ENCODE measurements at regions not wholly inside any gene's neighbourhood (a gene's known extent, or its start where the extent isn't known, plus 50 kb on each side); places are given as distances from the start of the nearest gene placed in this dataset.
"Not testable (repeated sequence)": the region's sequence is repeated elsewhere in the genome, so short reads cannot be mapped to it uniquely, and the experiment has no call there.

- H3K27me3 ChIP-seq (replicated peaks); H3K36me3 ChIP-seq (replicated peaks); H3K27ac ChIP-seq; DNase-seq; in situ Hi-C loops (cut with HindIII; ENCODE audit: low pct_ligation_motif_present, low sequenced_read_pairs); H3K4me3 ChIP-seq (ENCODE audit: low read depth, low read length): not testable (repeated sequence)
Observed at GRCh38 chr6:57900687-57901399, 583.4 kb downstream of the PRIM2 start.

- H3K27me3 ChIP-seq (replicated peaks); in situ Hi-C loops (cut with HindIII; ENCODE audit: low pct_ligation_motif_present, low sequenced_read_pairs); H3K36me3 ChIP-seq (replicated peaks); DNase-seq; H3K27ac ChIP-seq; H3K4me3 ChIP-seq (ENCODE audit: low read depth, low read length): not testable (repeated sequence)
Observed at GRCh38 chr6:57901445-57901844, 584.0 kb downstream of the PRIM2 start.

- DNase-seq; H3K36me3 ChIP-seq (replicated peaks); H3K27ac ChIP-seq; H3K27me3 ChIP-seq (replicated peaks); in situ Hi-C loops (cut with HindIII; ENCODE audit: low pct_ligation_motif_present, low sequenced_read_pairs); H3K4me3 ChIP-seq (ENCODE audit: low read depth, low read length): not testable (repeated sequence)
Observed at GRCh38 chr6:57904356-57904755, 586.9 kb downstream of the PRIM2 start.

GRCh38 chr6:57915300-57915699 is 597.9 kb downstream of the PRIM2 start:
- H3K27me3 ChIP-seq (replicated peaks); H3K27ac ChIP-seq; H3K4me3 ChIP-seq (ENCODE audit: low read depth, low read length); DNase-seq; H3K36me3 ChIP-seq (replicated peaks); in situ Hi-C loops (cut with HindIII; ENCODE audit: low pct_ligation_motif_present, low sequenced_read_pairs): not testable (repeated sequence)

- H3K27ac ChIP-seq; DNase-seq; in situ Hi-C loops (cut with HindIII; ENCODE audit: low pct_ligation_motif_present, low sequenced_read_pairs); H3K27me3 ChIP-seq (replicated peaks); H3K36me3 ChIP-seq (replicated peaks); H3K4me3 ChIP-seq (ENCODE audit: low read depth, low read length): not testable (repeated sequence)
Observed at GRCh38 chr6:57942966-57943365, 625.5 kb downstream of the PRIM2 start.

- DNase-seq; H3K36me3 ChIP-seq (replicated peaks); H3K4me3 ChIP-seq (ENCODE audit: low read depth, low read length); H3K27me3 ChIP-seq (replicated peaks); H3K27ac ChIP-seq; in situ Hi-C loops (cut with HindIII; ENCODE audit: low pct_ligation_motif_present, low sequenced_read_pairs): not testable (repeated sequence)
Observed at GRCh38 chr6:57946084-57946768, 628.8 kb downstream of the PRIM2 start.

GRCh38 chr6:57946769-57947091 is 629.3 kb downstream of the PRIM2 start:
- in situ Hi-C loops (cut with HindIII; ENCODE audit: low pct_ligation_motif_present, low sequenced_read_pairs); H3K27ac ChIP-seq; H3K4me3 ChIP-seq (ENCODE audit: low read depth, low read length); H3K27me3 ChIP-seq (replicated peaks); DNase-seq; H3K36me3 ChIP-seq (replicated peaks): not testable (repeated sequence)

- H3K36me3 ChIP-seq (replicated peaks); H3K27me3 ChIP-seq (replicated peaks); in situ Hi-C loops (cut with HindIII; ENCODE audit: low pct_ligation_motif_present, low sequenced_read_pairs); H3K4me3 ChIP-seq (ENCODE audit: low read depth, low read length); DNase-seq; H3K27ac ChIP-seq: not testable (repeated sequence)
Observed at GRCh38 chr6:57948481-57948880, 631.1 kb downstream of the PRIM2 start.

- DNase-seq; H3K27me3 ChIP-seq (replicated peaks); H3K4me3 ChIP-seq (ENCODE audit: low read depth, low read length); in situ Hi-C loops (cut with HindIII; ENCODE audit: low pct_ligation_motif_present, low sequenced_read_pairs); H3K27ac ChIP-seq; H3K36me3 ChIP-seq (replicated peaks): not testable (repeated sequence)
Observed at GRCh38 chr6:57950430-57950829, 633.0 kb downstream of the PRIM2 start.

- H3K27me3 ChIP-seq (replicated peaks); in situ Hi-C loops (cut with HindIII; ENCODE audit: low pct_ligation_motif_present, low sequenced_read_pairs); H3K4me3 ChIP-seq (ENCODE audit: low read depth, low read length); H3K36me3 ChIP-seq (replicated peaks); H3K27ac ChIP-seq; DNase-seq: not testable (repeated sequence)
Observed at GRCh38 chr6:57966757-57967156, 649.3 kb downstream of the PRIM2 start.

- H3K27me3 ChIP-seq (replicated peaks); in situ Hi-C loops (cut with HindIII; ENCODE audit: low pct_ligation_motif_present, low sequenced_read_pairs); H3K27ac ChIP-seq; H3K36me3 ChIP-seq (replicated peaks); DNase-seq; H3K4me3 ChIP-seq (ENCODE audit: low read depth, low read length): not testable (repeated sequence)
Observed at GRCh38 chr6:57971956-57972355, 654.5 kb downstream of the PRIM2 start.

All from brain microvascular endothelial cell (primary cell).